ENCODE measurements at regions not wholly inside any gene's neighbourhood (a gene's known extent, or its start where the extent isn't known, plus 50 kb on each side); places are given as distances from the start of the nearest gene placed in this dataset.

GRCh38 chr4:71235311-71236201 is 103.3 kb upstream of the SLC4A4 start:
- TF ChIP-seq CTCF (IDR thresholded peaks at IDR 0.05; ENCODE audit: control insufficient read depth, extremely low read depth, insufficient read depth): no peak
- no peak overlapping the region for H3K4me3 ChIP-seq (ENCODE audit: low read depth, low read length)

GRCh38 chr4:71236226-71236625 is 102.6 kb upstream of the SLC4A4 start:
- no peak for DNase-seq (ENCODE audit: low read depth)
- no peak for TF ChIP-seq CTCF (IDR thresholded peaks at IDR 0.05; ENCODE audit: control insufficient read depth, extremely low read depth, insufficient read depth)
- H3K4me3 ChIP-seq (ENCODE audit: low read depth, low read length): no peak overlapping the region

More at GRCh38 chr4:71235311-71236201, 103.3 kb upstream of the SLC4A4 start:
- DNase-seq (ENCODE audit: low read depth): no peak

- DNase-seq (ENCODE audit: low read depth): no peak
- no peak overlapping the region for H3K4me3 ChIP-seq (ENCODE audit: low read depth, low read length)
- no peak for TF ChIP-seq CTCF (IDR thresholded peaks at IDR 0.05; ENCODE audit: control insufficient read depth, extremely low read depth, insufficient read depth)
These were observed 101.2 kb upstream of the SLC4A4 start for GRCh38 chr4:71237641-71238040.

GRCh38 chr4:71239365-71239764 is 99.5 kb upstream of the SLC4A4 start:
- no peak for DNase-seq (ENCODE audit: low read depth)
- no peak overlapping the region for H3K4me3 ChIP-seq (ENCODE audit: low read depth, low read length)
- TF ChIP-seq CTCF (IDR thresholded peaks at IDR 0.05; ENCODE audit: control insufficient read depth, extremely low read depth, insufficient read depth): no peak

- TF ChIP-seq CTCF (IDR thresholded peaks at IDR 0.05; ENCODE audit: control insufficient read depth, extremely low read depth, insufficient read depth): no peak
- no peak overlapping the region for H3K4me3 ChIP-seq (ENCODE audit: low read depth, low read length)
- no peak for DNase-seq (ENCODE audit: low read depth)
These were observed 98.7 kb upstream of the SLC4A4 start for GRCh38 chr4:71240094-71240493.

GRCh38 chr4:71241501-71242288 is 97.1 kb upstream of the SLC4A4 start:
- H3K4me3 ChIP-seq (ENCODE audit: low read depth, low read length): no peak overlapping the region
- no peak for DNase-seq (ENCODE audit: low read depth)
- TF ChIP-seq CTCF (IDR thresholded peaks at IDR 0.05; ENCODE audit: control insufficient read depth, extremely low read depth, insufficient read depth): no peak
